Keratinocyte (primary cell): ENCODE measurements at regions not wholly inside any gene's neighbourhood (a gene's known extent, or its start where the extent isn't known, plus 50 kb on each side); places are given as distances from the start of the nearest gene placed in this dataset.

ENCODE experiments used
- DNase-seq: peaks from one replicate; pipeline ENCODE4 v3.0.0-alpha.2; 2011; ENCODE audit warnings: low read depth, missing footprints, low spot score
- FAIRE-seq: peaks from 2 replicates; lab custom pipeline; 2011; peaks lifted over from hg19 to GRCh38; lab: Jason Lieb, UNC
- H2AFZ ChIP-seq: 2 replicates; pipeline ENCODE4 v1.6.0; 2012; ENCODE audit warnings: low read length, control low read depth, inconsistent platforms; ENCODE audit not compliant: control insufficient read depth
- H3K27ac ChIP-seq: 2 replicates; pipeline ENCODE4 v1.5.1; 2011; ENCODE audit warnings: low read length; ENCODE audit not compliant: control insufficient read depth, insufficient read depth
- H3K27me3 ChIP-seq: 3 replicates; pipeline ENCODE4 v1.6.0; 2011; ENCODE audit warnings: low read length; ENCODE audit not compliant: control insufficient read depth, insufficient read depth; ENCODE audit errors: extremely low read depth
- H3K36me3 ChIP-seq, 2 experiments: 2 replicates in 1 of 2; 3 replicates in 1 of 2; pipeline ENCODE4 v1.5.1; 2011; ENCODE audit warnings: low read length in 2 of 2, mild to moderate bottlenecking in 1 of 2; ENCODE audit not compliant: control insufficient read depth in 2 of 2, insufficient read depth in 2 of 2; ENCODE audit errors: extremely low read depth in 1 of 2
- H3K4me1 ChIP-seq: 3 replicates; pipeline ENCODE4 v1.5.1; 2011; ENCODE audit warnings: low read length; ENCODE audit not compliant: control insufficient read depth, insufficient read depth; ENCODE audit errors: extremely low read depth
- H3K4me2 ChIP-seq: 3 replicates; pipeline ENCODE4 v1.6.0; 2011; ENCODE audit warnings: low read depth, low read length; ENCODE audit not compliant: control insufficient read depth, insufficient read depth; ENCODE audit errors: extremely low read depth
- H3K4me3 ChIP-seq, 3 experiments: fragments of 200-600 bp in 1 of 3; sonication (generic) in 1 of 3; 2 replicates in 2 of 3; 3 replicates in 1 of 3; pipeline ENCODE4 v1.5.1; 2011 to 2016; ENCODE audit warnings: low read length in 3 of 3, mild to moderate bottlenecking in 3 of 3, control low read depth in 2 of 3, inconsistent platforms in 1 of 3, low read depth in 1 of 3, mixed read lengths in 1 of 3, mixed run types in 1 of 3, moderate library complexity in 1 of 3; ENCODE audit not compliant: control insufficient read depth in 2 of 3, insufficient read depth in 2 of 3; ENCODE audit errors: extremely low read depth in 1 of 3
- H3K79me2 ChIP-seq: 2 replicates; pipeline ENCODE4 v1.6.0; 2012; ENCODE audit warnings: low read length; ENCODE audit not compliant: control insufficient read depth, insufficient read depth
- H3K9ac ChIP-seq: 3 replicates; pipeline ENCODE4 v1.6.0; 2011; ENCODE audit warnings: low read length; ENCODE audit not compliant: control insufficient read depth, insufficient read depth; ENCODE audit errors: extremely low read depth
- H3K9me1 ChIP-seq: 3 replicates; pipeline ENCODE4 v1.6.0; 2011; ENCODE audit warnings: low read length; ENCODE audit not compliant: control insufficient read depth, insufficient read depth; ENCODE audit errors: extremely low read depth
- H3K9me3 ChIP-seq: 2 replicates; pipeline ENCODE4 v1.5.1; 2012; ENCODE audit warnings: low read depth, low read length; ENCODE audit not compliant: control insufficient read depth
- H4K20me1 ChIP-seq: 3 replicates; pipeline ENCODE4 v1.6.0; 2011; ENCODE audit warnings: low read length; ENCODE audit not compliant: control insufficient read depth, insufficient read depth; ENCODE audit errors: extremely low read depth
- CTCF ChIP-seq, 3 experiments: IDR thresholded peaks in 1 of 3; conservative IDR thresholded peaks in 1 of 3; optimal IDR thresholded peaks in 1 of 3; 2 replicates in 2 of 3; 3 replicates in 1 of 3; pipeline versions ENCODE3 to v1.5.1; 2011; ENCODE audit warnings: low read length in 3 of 3, mild to moderate bottlenecking in 3 of 3, moderate library complexity in 2 of 3, control low read depth in 1 of 3, inconsistent platforms in 1 of 3; ENCODE audit not compliant: insufficient read depth in 2 of 3; ENCODE audit errors: extremely low read depth in 1 of 3
- EZH2 ChIP-seq: IDR thresholded peaks from one replicate; pipeline ENCODE4 v1.6.1; 2012; ENCODE audit warnings: inconsistent platforms, mild to moderate bottlenecking, low read length, moderate library complexity
- dilution Hi-C: fragments of 300-500 bp; cut with MboI; formaldehyde crosslinking; loops from one replicate; pipeline ENCODE4 v1.7.0; 2020; ENCODE audit warnings: low sequenced_read_pairs; ENCODE audit not compliant: extremely low pct_ligation_motif_present

GRCh38 chr5:155529362-155529761 is 515.8 kb downstream of the KIF4B start:
- FAIRE-seq = no peak

GRCh38 chr5:155530046-155530445 is 516.5 kb downstream of the KIF4B start:
- FAIRE-seq (peak; percentile 29), DNase-seq (peak; percentile 48)
- no peak for TF ChIP-seq CTCF (optimal IDR thresholded peaks at IDR 0.05 in 1 of 3, IDR thresholded peaks at IDR 0.05 in 1 of 3, conservative IDR thresholded peaks at IDR 0.05 in 1 of 3; ENCODE audit: extremely low read depth in 1 of 3, insufficient read depth in 2 of 3, low read length in 3 of 3)
- no peak for TF ChIP-seq EZH2
- no peak overlapping the region for H3K9ac ChIP-seq
- no peaks in the 10 kb centered on the region for H3K79me2 ChIP-seq
- H4K20me1 ChIP-seq = no peaks in the 10 kb centered on the region
- no peaks in the 10 kb centered on the region for H3K27me3 ChIP-seq
- dilution Hi-C loops = no loop called here
- no peaks in the 10 kb centered on the region for H3K9me1 ChIP-seq
- H3K27ac ChIP-seq = peak overlapping the region; percentile 80
- H3K9me3 ChIP-seq = no peaks in the 10 kb centered on the region
- H3K4me3 ChIP-seq = no peak overlapping the region
- H3K4me2 ChIP-seq = peak overlapping the region; percentile 36
- H3K36me3 ChIP-seq = no peaks in the 10 kb centered on the region
- no peak overlapping the region for H2AFZ ChIP-seq
- H3K4me1 ChIP-seq = peaks cover 46% of the 10 kb centered on the region

More at GRCh38 chr5:155529362-155529761, 515.8 kb downstream of the KIF4B start:
- Histone ChIP-seq H3K4me2 (peak overlapping the region; percentile 36), H3K4me3 (no peak overlapping the region), H3K79me2 (no peaks in the 10 kb centered on the region), H3K27me3 (no peaks in the 10 kb centered on the region), H3K27ac (peak overlapping the region; percentile 80), H4K20me1 (no peaks in the 10 kb centered on the region), H3K4me1 (peaks cover 46% of the 10 kb centered on the region), H2AFZ (no peak overlapping the region), H3K36me3 (no peaks in the 10 kb centered on the region), H3K9ac (no peak overlapping the region), H3K9me3 (no peaks in the 10 kb centered on the region), H3K9me1 (no peaks in the 10 kb centered on the region)
- TF ChIP-seq CTCF (optimal IDR thresholded peaks at IDR 0.05 in 1 of 3, IDR thresholded peaks at IDR 0.05 in 1 of 3, conservative IDR thresholded peaks at IDR 0.05 in 1 of 3; ENCODE audit: extremely low read depth in 1 of 3, insufficient read depth in 2 of 3, low read length in 3 of 3) (no peak), EZH2 (no peak)
- dilution Hi-C loops = no loop called here
- DNase-seq = peak; percentile 97
